B cell (primary cell): ENCODE measurements at regions not wholly inside any gene's neighbourhood (a gene's known extent, or its start where the extent isn't known, plus 50 kb on each side); places are given as distances from the start of the nearest gene placed in this dataset.

Experiments
- EZH2 ChIP-seq: IDR thresholded peaks from 2 replicates; pipeline ENCODE4 v1.6.1; 2012; ENCODE audit warnings: borderline replicate concordance, low read depth, mild to moderate bottlenecking, moderate library complexity, low read length; ENCODE audit not compliant: insufficient read depth, poor library complexity, severe bottlenecking
- TF ChIP-seq, protein P1 (sequence below): fragments of 200-600 bp; IDR thresholded peaks from one replicate; pipeline ENCODE4 v1.8.0; 2022; ENCODE audit warnings: antibody characterized with exemption, mild to moderate bottlenecking

DNA sequence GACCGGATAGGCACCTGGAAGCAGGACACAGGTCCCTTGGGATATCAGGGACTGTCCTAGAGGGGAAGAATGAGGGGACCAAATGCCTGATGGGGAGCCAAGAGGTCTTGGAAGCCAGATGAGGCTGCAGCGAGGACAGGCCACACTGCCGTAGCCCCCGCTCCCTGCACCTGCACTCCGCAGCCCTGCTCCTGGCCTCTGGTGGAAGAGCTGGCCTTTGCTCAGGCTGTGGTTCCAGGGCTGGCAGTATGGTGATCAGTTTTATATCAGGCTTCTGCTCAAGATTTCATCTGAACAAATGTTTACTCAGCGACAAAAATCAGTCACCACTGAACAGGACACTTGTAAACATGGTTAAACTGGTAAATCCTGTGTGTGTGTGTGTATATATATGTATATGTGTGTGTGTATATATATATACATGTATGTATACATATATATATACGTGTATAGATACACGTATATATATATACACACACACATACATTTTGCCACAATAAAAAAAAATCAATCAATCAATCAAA is 52.5 kb upstream of the TAF1B start:
- no peak for TF ChIP-seq EZH2
- TF ChIP-seq, protein P1, sequence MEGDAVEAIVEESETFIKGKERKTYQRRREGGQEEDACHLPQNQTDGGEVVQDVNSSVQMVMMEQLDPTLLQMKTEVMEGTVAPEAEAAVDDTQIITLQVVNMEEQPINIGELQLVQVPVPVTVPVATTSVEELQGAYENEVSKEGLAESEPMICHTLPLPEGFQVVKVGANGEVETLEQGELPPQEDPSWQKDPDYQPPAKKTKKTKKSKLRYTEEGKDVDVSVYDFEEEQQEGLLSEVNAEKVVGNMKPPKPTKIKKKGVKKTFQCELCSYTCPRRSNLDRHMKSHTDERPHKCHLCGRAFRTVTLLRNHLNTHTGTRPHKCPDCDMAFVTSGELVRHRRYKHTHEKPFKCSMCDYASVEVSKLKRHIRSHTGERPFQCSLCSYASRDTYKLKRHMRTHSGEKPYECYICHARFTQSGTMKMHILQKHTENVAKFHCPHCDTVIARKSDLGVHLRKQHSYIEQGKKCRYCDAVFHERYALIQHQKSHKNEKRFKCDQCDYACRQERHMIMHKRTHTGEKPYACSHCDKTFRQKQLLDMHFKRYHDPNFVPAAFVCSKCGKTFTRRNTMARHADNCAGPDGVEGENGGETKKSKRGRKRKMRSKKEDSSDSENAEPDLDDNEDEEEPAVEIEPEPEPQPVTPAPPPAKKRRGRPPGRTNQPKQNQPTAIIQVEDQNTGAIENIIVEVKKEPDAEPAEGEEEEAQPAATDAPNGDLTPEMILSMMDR = no peak
